ENCODE measurements at regions not wholly inside any gene's neighbourhood (a gene's known extent, or its start where the extent isn't known, plus 50 kb on each side); places are given as distances from the start of the nearest gene placed in this dataset.

- no peaks in the 10 kb centered on the region for H3K27me3 ChIP-seq
- intact Hi-C loops (cut with DNase I), result loop anchor here in 1 of 10 donors (5.0 kb wide), 1 partner anchor 320 kb away; no protein-coding TSS in a partner anchor
- H3K4me3 ChIP-seq, result no peak overlapping the region
- 57 to 73% methylated on average over 4 of the region's 4 CpGs for WGBS, 2 donors
- no peak overlapping the region for H3K27ac ChIP-seq
- H3K36me3 ChIP-seq, result no peaks in the 10 kb centered on the region
- peak in 1 of 8 donors; percentile 27 for ATAC-seq
- no peak for DNase-seq
- H3K4me1 ChIP-seq, result peaks cover 0 to 21% (median 6%) of the 10 kb centered on the region in 9 donors
- no peak for TF ChIP-seq CTCF (IDR thresholded peaks at IDR 0.05)
- H3K9me3 ChIP-seq, result no peaks in the 10 kb centered on the region
Measured at GRCh38 chr6:154931711-154932424, 63.2 kb upstream of the TIAM2 start.

GRCh38 chr6:154932515-154933027 is 62.5 kb upstream of the TIAM2 start:
- WGBS, 2 donors, result 45 to 52% methylated on average over 6 of the region's 6 CpGs
- H3K4me1 ChIP-seq, result peaks cover 0 to 21% (median 6%) of the 10 kb centered on the region in 9 donors
- H3K4me3 ChIP-seq, result no peak overlapping the region
- no peak for TF ChIP-seq CTCF (IDR thresholded peaks at IDR 0.05)
- no peaks in the 10 kb centered on the region for H3K9me3 ChIP-seq
- H3K27me3 ChIP-seq, result no peaks in the 10 kb centered on the region
- no peak overlapping the region for H3K27ac ChIP-seq
- ATAC-seq (no peak), DNase-seq (no peak)
- intact Hi-C loops (cut with DNase I), result loop anchor here in 1 of 10 donors (5.0 kb wide), 1 partner anchor 320 kb away; no protein-coding TSS in a partner anchor
- H3K36me3 ChIP-seq, result no peaks in the 10 kb centered on the region

- 81 to 88% methylated on average over 10 of the region's 10 CpGs for WGBS, 2 donors
- Histone ChIP-seq H3K4me1 (peaks cover 0 to 20% (median 6%) of the 10 kb centered on the region in 9 donors), H3K27me3 (no peaks in the 10 kb centered on the region), H3K4me3 (no peak overlapping the region), H3K9me3 (no peaks in the 10 kb centered on the region), H3K36me3 (no peaks in the 10 kb centered on the region), H3K27ac (no peak overlapping the region)
- intact Hi-C loops (cut with DNase I), result loop anchor here in 1 of 10 donors (5.0 kb wide), 1 partner anchor 319 kb away; no protein-coding TSS in a partner anchor
- TF ChIP-seq CTCF (IDR thresholded peaks at IDR 0.05), result no peak
- no peak for DNase-seq
- ATAC-seq, result no peak
Measured at GRCh38 chr6:154933181-154933827, 61.8 kb upstream of the TIAM2 start.

GRCh38 chr6:154937306-154938220 is 57.6 kb upstream of the TIAM2 start:
- no peaks in the 10 kb centered on the region for H3K36me3 ChIP-seq
- H3K27me3 ChIP-seq, result no peaks in the 10 kb centered on the region
- no peaks in the 10 kb centered on the region for H3K9me3 ChIP-seq
- DNase-seq (no peak), ATAC-seq (no peak)
- H3K4me3 ChIP-seq, result no peak overlapping the region
- H3K27ac ChIP-seq, result no peak overlapping the region
- 75 to 76% methylated on average over 17 of the region's 17 CpGs for WGBS, 2 donors
- intact Hi-C loops (cut with DNase I), result no loop called here
- H3K4me1 ChIP-seq, result peaks cover 0 to 4% (median 0%) of the 10 kb centered on the region in 9 donors
- no peak for TF ChIP-seq CTCF (IDR thresholded peaks at IDR 0.05)

Data from heart right ventricle (tissue), 16 donors.